ENCODE measurements at regions not wholly inside any gene's neighbourhood (a gene's known extent, or its start where the extent isn't known, plus 50 kb on each side); places are given as distances from the start of the nearest gene placed in this dataset.

- TF ChIP-seq TEAD4 (IDR thresholded peaks at IDR 0.05; ENCODE audit: borderline replicate concordance, insufficient read depth) (no peak), YY1 (IDR thresholded peaks at IDR 0.05; ENCODE audit: low read depth) (no peak), CTCF (IDR thresholded peaks at IDR 0.05) (no peak), FOXJ3 (CRISPR knock-in tag; IDR thresholded peaks at IDR 0.05) (no peak), POLR2AphosphoS5 (IDR thresholded peaks at IDR 0.05; ENCODE audit: low read depth, low read length) (no peak)
- TF ChIP-seq, protein P1, sequence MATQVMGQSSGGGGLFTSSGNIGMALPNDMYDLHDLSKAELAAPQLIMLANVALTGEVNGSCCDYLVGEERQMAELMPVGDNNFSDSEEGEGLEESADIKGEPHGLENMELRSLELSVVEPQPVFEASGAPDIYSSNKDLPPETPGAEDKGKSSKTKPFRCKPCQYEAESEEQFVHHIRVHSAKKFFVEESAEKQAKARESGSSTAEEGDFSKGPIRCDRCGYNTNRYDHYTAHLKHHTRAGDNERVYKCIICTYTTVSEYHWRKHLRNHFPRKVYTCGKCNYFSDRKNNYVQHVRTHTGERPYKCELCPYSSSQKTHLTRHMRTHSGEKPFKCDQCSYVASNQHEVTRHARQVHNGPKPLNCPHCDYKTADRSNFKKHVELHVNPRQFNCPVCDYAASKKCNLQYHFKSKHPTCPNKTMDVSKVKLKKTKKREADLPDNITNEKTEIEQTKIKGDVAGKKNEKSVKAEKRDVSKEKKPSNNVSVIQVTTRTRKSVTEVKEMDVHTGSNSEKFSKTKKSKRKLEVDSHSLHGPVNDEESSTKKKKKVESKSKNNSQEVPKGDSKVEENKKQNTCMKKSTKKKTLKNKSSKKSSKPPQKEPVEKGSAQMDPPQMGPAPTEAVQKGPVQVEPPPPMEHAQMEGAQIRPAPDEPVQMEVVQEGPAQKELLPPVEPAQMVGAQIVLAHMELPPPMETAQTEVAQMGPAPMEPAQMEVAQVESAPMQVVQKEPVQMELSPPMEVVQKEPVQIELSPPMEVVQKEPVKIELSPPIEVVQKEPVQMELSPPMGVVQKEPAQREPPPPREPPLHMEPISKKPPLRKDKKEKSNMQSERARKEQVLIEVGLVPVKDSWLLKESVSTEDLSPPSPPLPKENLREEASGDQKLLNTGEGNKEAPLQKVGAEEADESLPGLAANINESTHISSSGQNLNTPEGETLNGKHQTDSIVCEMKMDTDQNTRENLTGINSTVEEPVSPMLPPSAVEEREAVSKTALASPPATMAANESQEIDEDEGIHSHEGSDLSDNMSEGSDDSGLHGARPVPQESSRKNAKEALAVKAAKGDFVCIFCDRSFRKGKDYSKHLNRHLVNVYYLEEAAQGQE (IDR thresholded peaks at IDR 0.05; ENCODE audit: low read depth, low read length) = no peak
- TF ChIP-seq, protein P2, sequence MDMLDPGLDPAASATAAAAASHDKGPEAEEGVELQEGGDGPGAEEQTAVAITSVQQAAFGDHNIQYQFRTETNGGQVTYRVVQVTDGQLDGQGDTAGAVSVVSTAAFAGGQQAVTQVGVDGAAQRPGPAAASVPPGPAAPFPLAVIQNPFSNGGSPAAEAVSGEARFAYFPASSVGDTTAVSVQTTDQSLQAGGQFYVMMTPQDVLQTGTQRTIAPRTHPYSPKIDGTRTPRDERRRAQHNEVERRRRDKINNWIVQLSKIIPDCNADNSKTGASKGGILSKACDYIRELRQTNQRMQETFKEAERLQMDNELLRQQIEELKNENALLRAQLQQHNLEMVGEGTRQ (IDR thresholded peaks at IDR 0.05; ENCODE audit: borderline replicate concordance, low read depth, low read length) = no peak
Observed at GRCh38 chr19:33938821-33939220, 142.2 kb downstream of the KCTD15 start.

Data from SK-N-SH (cell line).